ENCODE measurements at regions not wholly inside any gene's neighbourhood (a gene's known extent, or its start where the extent isn't known, plus 50 kb on each side); places are given as distances from the start of the nearest gene placed in this dataset.

DNA sequence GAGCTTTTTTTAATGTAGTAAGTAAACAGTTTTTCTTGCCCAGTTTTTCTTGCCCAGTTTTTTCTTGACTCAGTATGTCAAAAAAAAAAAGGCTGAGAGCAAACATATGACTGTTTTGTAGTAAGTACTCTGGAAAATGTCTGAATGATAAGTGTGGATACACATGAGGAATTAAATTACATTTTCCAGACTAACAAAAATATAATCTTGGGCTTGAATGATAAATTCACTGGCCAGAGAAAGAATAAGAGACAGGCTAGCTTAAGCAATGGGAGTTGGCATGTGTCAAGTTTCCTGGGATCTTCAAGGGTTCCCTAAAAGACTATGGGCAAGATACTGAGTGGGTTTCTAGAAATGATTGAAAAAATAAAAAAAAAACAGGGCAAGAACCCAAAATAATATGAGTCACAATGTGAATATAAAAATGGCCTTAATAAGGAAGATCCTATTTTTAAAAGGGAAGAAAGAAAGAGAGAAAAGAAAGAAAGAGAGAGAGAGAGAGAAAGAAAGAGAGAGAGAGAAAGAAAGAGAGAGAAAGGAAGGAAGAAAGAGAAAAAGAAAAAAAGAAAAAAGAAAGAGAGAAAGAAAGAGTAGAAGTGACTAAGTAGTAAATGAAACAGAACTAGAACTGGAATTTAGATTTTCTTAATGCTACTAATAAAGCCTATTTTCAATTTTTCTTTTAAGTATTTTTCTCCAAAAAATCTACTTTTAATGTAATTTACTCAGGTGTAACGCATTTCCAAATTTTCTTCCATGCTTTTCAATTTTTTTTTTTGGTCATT is 60.2 kb downstream of the TFPI2 start:
- ATAC-seq (no peak), DNase-seq (no peak)
- intact Hi-C loops (cut with DNase I, micrococcal nuclease) = no loop called here
- TF ChIP-seq, protein P1, sequence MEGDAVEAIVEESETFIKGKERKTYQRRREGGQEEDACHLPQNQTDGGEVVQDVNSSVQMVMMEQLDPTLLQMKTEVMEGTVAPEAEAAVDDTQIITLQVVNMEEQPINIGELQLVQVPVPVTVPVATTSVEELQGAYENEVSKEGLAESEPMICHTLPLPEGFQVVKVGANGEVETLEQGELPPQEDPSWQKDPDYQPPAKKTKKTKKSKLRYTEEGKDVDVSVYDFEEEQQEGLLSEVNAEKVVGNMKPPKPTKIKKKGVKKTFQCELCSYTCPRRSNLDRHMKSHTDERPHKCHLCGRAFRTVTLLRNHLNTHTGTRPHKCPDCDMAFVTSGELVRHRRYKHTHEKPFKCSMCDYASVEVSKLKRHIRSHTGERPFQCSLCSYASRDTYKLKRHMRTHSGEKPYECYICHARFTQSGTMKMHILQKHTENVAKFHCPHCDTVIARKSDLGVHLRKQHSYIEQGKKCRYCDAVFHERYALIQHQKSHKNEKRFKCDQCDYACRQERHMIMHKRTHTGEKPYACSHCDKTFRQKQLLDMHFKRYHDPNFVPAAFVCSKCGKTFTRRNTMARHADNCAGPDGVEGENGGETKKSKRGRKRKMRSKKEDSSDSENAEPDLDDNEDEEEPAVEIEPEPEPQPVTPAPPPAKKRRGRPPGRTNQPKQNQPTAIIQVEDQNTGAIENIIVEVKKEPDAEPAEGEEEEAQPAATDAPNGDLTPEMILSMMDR (IDR thresholded peaks at IDR 0.05) = no peak
- Histone ChIP-seq H3K9me3 (no peaks in the 10 kb centered on the region), H3K4me1 (ENCODE audit: low read depth) (no peaks in the 10 kb centered on the region), H3K36me3 (ENCODE audit: low read depth) (no peaks in the 10 kb centered on the region), H3K4me3 (no peak overlapping the region)

DNA sequence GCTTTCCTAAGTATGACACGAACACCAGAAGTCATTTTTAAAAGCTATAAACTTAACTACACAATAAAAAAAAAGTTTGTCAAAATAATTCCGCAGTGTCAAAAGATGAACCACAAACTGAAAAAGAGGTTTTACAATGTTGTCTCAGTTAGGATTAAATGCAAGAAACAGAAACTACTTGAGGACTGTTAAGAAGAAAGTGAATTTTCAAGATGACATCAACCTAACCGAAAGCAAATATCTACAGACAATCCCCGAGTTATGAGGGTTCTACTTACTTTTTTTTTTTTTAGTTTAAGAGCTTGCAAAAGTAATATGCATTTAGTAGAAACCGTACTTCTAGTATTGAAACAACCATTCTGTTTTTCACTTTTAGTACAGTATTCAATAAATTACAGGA is 62.3 kb downstream of the TFPI2 start:
- no peaks in the 10 kb centered on the region for H3K36me3 ChIP-seq (ENCODE audit: low read depth)
- H3K4me3 ChIP-seq = no peak overlapping the region
- TF ChIP-seq, protein P1 (IDR thresholded peaks at IDR 0.05) = no peak
- H3K9me3 ChIP-seq = no peaks in the 10 kb centered on the region
- ATAC-seq = no peak
- intact Hi-C loops (cut with DNase I, micrococcal nuclease) = no loop called here
- DNase-seq = no peak
- H3K4me1 ChIP-seq (ENCODE audit: low read depth) = no peaks in the 10 kb centered on the region

DNA sequence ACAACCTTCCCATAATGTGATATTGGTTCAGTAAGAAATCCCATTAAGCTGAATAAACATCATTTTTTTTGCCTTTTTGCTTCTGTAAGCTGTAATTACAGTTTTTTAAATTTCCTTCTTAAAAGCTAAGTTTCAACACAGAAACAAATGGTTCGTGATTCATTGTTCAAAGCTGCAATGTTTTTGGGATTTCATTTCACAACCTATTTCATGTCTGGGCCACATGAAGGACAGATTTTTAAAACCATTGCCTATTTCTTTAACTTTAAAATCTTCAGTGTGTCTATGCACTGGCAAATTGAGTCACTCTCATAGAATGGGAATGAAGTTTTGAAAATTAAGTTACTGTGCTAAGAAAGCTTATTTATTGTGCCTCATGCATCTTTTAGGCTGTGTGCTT is 66.9 kb downstream of the TFPI2 start:
- intact Hi-C loops (cut with DNase I, micrococcal nuclease) = no loop called here
- Histone ChIP-seq H3K36me3 (ENCODE audit: low read depth) (no peaks in the 10 kb centered on the region), H3K9me3 (no peaks in the 10 kb centered on the region), H3K4me1 (ENCODE audit: low read depth) (no peaks in the 10 kb centered on the region), H3K4me3 (no peak overlapping the region)
- no peak for ATAC-seq
- TF ChIP-seq, protein P1 (IDR thresholded peaks at IDR 0.05) = no peak
- DNase-seq = no peak

DNA sequence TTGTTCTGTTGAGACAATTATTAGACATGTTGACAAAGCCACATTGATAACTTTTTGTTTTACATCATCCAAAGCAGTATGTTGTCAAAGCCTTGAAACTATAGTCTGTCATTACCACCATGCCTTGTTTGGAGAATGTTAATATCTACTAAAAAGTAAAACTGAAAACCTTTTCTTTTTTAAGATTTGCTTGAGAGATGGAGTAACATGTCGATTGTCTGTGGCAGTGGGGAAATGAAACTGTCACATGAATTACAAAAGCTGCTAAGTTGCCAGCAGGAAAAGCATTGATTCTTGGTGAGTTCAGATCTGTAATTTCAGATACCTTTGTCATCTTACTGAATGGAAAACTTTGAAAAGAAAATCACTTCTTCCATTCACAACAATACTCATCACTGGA is 69.1 kb downstream of the TFPI2 start:
- intact Hi-C loops (cut with DNase I, micrococcal nuclease) = no loop called here
- ATAC-seq (no peak), DNase-seq (no peak)
- TF ChIP-seq, protein P1 (IDR thresholded peaks at IDR 0.05) = no peak
- Histone ChIP-seq H3K4me1 (ENCODE audit: low read depth) (no peaks in the 10 kb centered on the region), H3K9me3 (no peaks in the 10 kb centered on the region), H3K36me3 (ENCODE audit: low read depth) (no peaks in the 10 kb centered on the region), H3K4me3 (no peak overlapping the region)

DNA sequence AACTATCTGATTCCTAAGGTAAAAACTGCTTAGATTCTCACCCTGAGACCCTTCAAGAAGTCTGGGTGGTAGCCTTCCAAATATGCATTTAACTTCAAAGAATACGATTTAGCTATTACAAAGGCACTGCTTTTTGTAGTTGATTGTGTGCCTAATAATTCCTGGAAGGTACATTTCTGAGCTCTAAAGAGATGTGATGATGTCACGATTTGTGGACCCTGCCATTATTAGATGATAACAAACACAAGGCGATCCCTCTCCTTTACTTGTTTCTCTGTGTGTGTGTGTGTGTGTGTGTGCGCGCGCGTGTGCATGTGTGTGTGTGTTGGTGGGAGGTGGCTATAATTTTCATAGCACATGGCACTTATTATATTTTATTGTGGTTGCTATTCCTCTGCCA is 70.9 kb downstream of the TFPI2 start:
- Histone ChIP-seq H3K36me3 (ENCODE audit: low read depth) (no peaks in the 10 kb centered on the region), H3K4me3 (no peak overlapping the region), H3K4me1 (ENCODE audit: low read depth) (no peaks in the 10 kb centered on the region), H3K9me3 (no peaks in the 10 kb centered on the region)
- ATAC-seq (no peak), DNase-seq (no peak)
- intact Hi-C loops (cut with DNase I, micrococcal nuclease) = no loop called here
- TF ChIP-seq, protein P1 (IDR thresholded peaks at IDR 0.05) = no peak
